H9 (cell line): ENCODE measurements at regions not wholly inside any gene's neighbourhood (a gene's known extent, or its start where the extent isn't known, plus 50 kb on each side); places are given as distances from the start of the nearest gene placed in this dataset.

Experiments used
- DNase-seq: peaks from one replicate; pipeline ENCODE4 v3.0.0-alpha.2; 2017
- H2AFZ ChIP-seq: one replicate; pipeline ENCODE4 v1.6.1; 2013; ENCODE audit warnings: mild to moderate bottlenecking, low read length, control low read depth, moderate library complexity
- H2AK5ac ChIP-seq: 2 replicates; pipeline ENCODE4 v1.6.1; 2013; ENCODE audit warnings: low read length, control low read depth, mixed read lengths; ENCODE audit not compliant: insufficient read length
- H2BK120ac ChIP-seq: one replicate; pipeline ENCODE4 v1.6.1; 2013; ENCODE audit warnings: low read depth, mild to moderate bottlenecking, low read length, control low read depth, inconsistent platforms; ENCODE audit not compliant: poor library complexity, severe bottlenecking
- H2BK12ac ChIP-seq: 2 replicates; pipeline ENCODE4 v1.6.1; 2013; ENCODE audit warnings: low read length, control low read depth, mixed read lengths, low read depth; ENCODE audit not compliant: insufficient read length
- H2BK15ac ChIP-seq: 2 replicates; pipeline ENCODE4 v1.6.1; 2013; ENCODE audit warnings: low read depth, low read length, control low read depth
- H2BK20ac ChIP-seq: one replicate; pipeline ENCODE4 v1.6.1; 2013; ENCODE audit warnings: low read depth, mild to moderate bottlenecking, low read length, control low read depth, inconsistent platforms; ENCODE audit not compliant: poor library complexity, severe bottlenecking
- H2BK5ac ChIP-seq: 2 replicates; pipeline ENCODE4 v1.6.1; 2013; ENCODE audit warnings: low read length, control low read depth, mixed read lengths; ENCODE audit not compliant: insufficient read length
- H3K14ac ChIP-seq: 2 replicates; pipeline ENCODE4 v1.6.1; 2013; ENCODE audit warnings: low read length, control low read depth; ENCODE audit not compliant: insufficient read depth
- H3K18ac ChIP-seq: 2 replicates; pipeline ENCODE4 v1.6.1; 2013; ENCODE audit warnings: low read depth, mild to moderate bottlenecking, mixed read lengths, low read length, control low read depth; ENCODE audit not compliant: insufficient read length
- H3K23ac ChIP-seq: 2 replicates; pipeline ENCODE4 v1.6.1; 2013; ENCODE audit warnings: low read length, control low read depth, mixed read lengths, low read depth; ENCODE audit not compliant: insufficient read length
- H3K23me2 ChIP-seq: 2 replicates; pipeline ENCODE4 v1.6.1; 2013; ENCODE audit warnings: low read depth, mild to moderate bottlenecking, mixed read lengths, low read length, control low read depth; ENCODE audit not compliant: insufficient read length, poor library complexity, severe bottlenecking
- H3K27ac ChIP-seq: 2 replicates; pipeline ENCODE4 v1.5.1; 2013; ENCODE audit warnings: low read length, control low read depth, mixed read lengths, low read depth; ENCODE audit not compliant: insufficient read length
- H3K27me3 ChIP-seq: 2 replicates; pipeline ENCODE4 v1.6.1; 2013; ENCODE audit warnings: low read length, control low read depth, inconsistent platforms; ENCODE audit not compliant: insufficient read depth
- H3K4ac ChIP-seq: 2 replicates; pipeline ENCODE4 v1.6.1; 2013; ENCODE audit warnings: low read depth, mild to moderate bottlenecking, control low read depth, inconsistent platforms, low read length, moderate library complexity
- H3K4me1 ChIP-seq: 2 replicates; pipeline ENCODE4 v1.6.1; 2013; ENCODE audit warnings: low read length, control low read depth, inconsistent platforms; ENCODE audit not compliant: insufficient read depth
- H3K4me2 ChIP-seq: 2 replicates; pipeline ENCODE4 v1.6.1; 2013; ENCODE audit warnings: low read length, control low read depth, mixed read lengths; ENCODE audit not compliant: insufficient read length, insufficient read depth
- H3K56ac ChIP-seq: 2 replicates; pipeline ENCODE4 v1.6.1; 2013; ENCODE audit warnings: low read depth, mild to moderate bottlenecking, mixed read lengths, low read length, control low read depth; ENCODE audit not compliant: insufficient read length
- H3K79me1 ChIP-seq: 2 replicates; pipeline ENCODE4 v1.6.1; 2013; ENCODE audit warnings: low read depth, mild to moderate bottlenecking, moderate library complexity, low read length, control low read depth, inconsistent platforms; ENCODE audit not compliant: insufficient read depth, poor library complexity, severe bottlenecking
- H3K79me2 ChIP-seq: 2 replicates; pipeline ENCODE4 v1.6.1; 2013; ENCODE audit warnings: low read length, control low read depth, inconsistent platforms; ENCODE audit not compliant: insufficient read depth
- H3K9ac ChIP-seq: 2 replicates; pipeline ENCODE4 v1.6.1; 2013; ENCODE audit warnings: low read length, control low read depth, mixed read lengths; ENCODE audit not compliant: insufficient read length; ENCODE audit errors: extremely low read depth
- H3K9me3 ChIP-seq: one replicate; pipeline ENCODE4 v1.6.1; 2013; ENCODE audit warnings: low read depth, low read length, inconsistent platforms; ENCODE audit not compliant: control insufficient read depth
- H3T11ph ChIP-seq: one replicate; pipeline ENCODE4 v1.6.1; 2013; ENCODE audit warnings: mild to moderate bottlenecking, low read length, control low read depth, inconsistent platforms
- H4K20me1 ChIP-seq: one replicate; pipeline ENCODE4 v1.6.1; 2013; ENCODE audit not compliant: control insufficient read depth, insufficient read length, insufficient read depth
- H4K5ac ChIP-seq: 2 replicates; pipeline ENCODE4 v1.6.1; 2013; ENCODE audit warnings: low read depth, mild to moderate bottlenecking, mixed read lengths, low read length, control low read depth; ENCODE audit not compliant: insufficient read length
- H4K8ac ChIP-seq: replicated peaks from 2 replicates; pipeline ENCODE4 v1.6.1; 2013; ENCODE audit warnings: low read length, control low read depth, mixed read lengths, low read depth; ENCODE audit not compliant: insufficient read length
- H4K91ac ChIP-seq: 2 replicates; pipeline ENCODE4 v1.6.1; 2013; ENCODE audit warnings: low read depth, mild to moderate bottlenecking, moderate library complexity, mixed read lengths, low read length, control low read depth; ENCODE audit not compliant: insufficient read length
- H3K27ac Mint-ChIP-seq, 3 experiments: 2 replicates in 2 of 3; 3 replicates in 1 of 3; pipeline ENCODE4 v1.8.0; 2020 to 2021; ENCODE audit warnings: mixed read lengths in 3 of 3, mild to moderate bottlenecking in 1 of 3, moderate library complexity in 1 of 3
- H3K27me3 Mint-ChIP-seq: 2 replicates; pipeline ENCODE4 v1.8.0; 2021; ENCODE audit warnings: low read depth, mild to moderate bottlenecking, moderate library complexity, mixed read lengths
- H3K36me3 Mint-ChIP-seq, 3 experiments: 2 replicates in 2 of 3; 3 replicates in 1 of 3; pipeline ENCODE4 v1.8.0; 2020 to 2021; ENCODE audit warnings: low read depth in 3 of 3, mixed read lengths in 3 of 3; ENCODE audit not compliant: insufficient read depth in 1 of 3
- H3K4me1 Mint-ChIP-seq, 2 experiments: 2 replicates each; pipeline ENCODE4 v1.8.0; 2020; ENCODE audit warnings: mixed read lengths in 2 of 2
- H3K4me3 Mint-ChIP-seq, 2 experiments: 2 replicates in 1 of 2; 3 replicates in 1 of 2; pipeline ENCODE4 v1.8.0; 2020 to 2021; ENCODE audit warnings: mild to moderate bottlenecking in 2 of 2, mixed read lengths in 2 of 2, moderate library complexity in 1 of 2
- H3K9me3 Mint-ChIP-seq, 2 experiments: 2 replicates in 1 of 2; 3 replicates in 1 of 2; pipeline ENCODE4 v1.8.0; 2020; ENCODE audit warnings: mild to moderate bottlenecking in 2 of 2, mixed read lengths in 2 of 2, moderate library complexity in 1 of 2
- WGBS: extraction: QIAGEN DNeasy Blood & Tissue Kit; methylation state at CpG from one replicate; pipeline ENCODE4 v1.1.7; 2013; ENCODE audit warnings: missing lambda C conversion rate, low lambda C conversion rate, mixed read lengths; ENCODE audit not compliant: insufficient read length; ENCODE audit errors: extremely low coverage; 5-methylcytosine and 5-hydroxymethylcytosine counted together
- TF ChIP-seq, protein P1 (sequence below): fragments of 200-600 bp; sonication (generic); conservative IDR thresholded peaks from 3 replicates; pipeline ENCODE4 v1.8.0; 2021; ENCODE audit warnings: antibody characterized with exemption, mild to moderate bottlenecking

DNA sequence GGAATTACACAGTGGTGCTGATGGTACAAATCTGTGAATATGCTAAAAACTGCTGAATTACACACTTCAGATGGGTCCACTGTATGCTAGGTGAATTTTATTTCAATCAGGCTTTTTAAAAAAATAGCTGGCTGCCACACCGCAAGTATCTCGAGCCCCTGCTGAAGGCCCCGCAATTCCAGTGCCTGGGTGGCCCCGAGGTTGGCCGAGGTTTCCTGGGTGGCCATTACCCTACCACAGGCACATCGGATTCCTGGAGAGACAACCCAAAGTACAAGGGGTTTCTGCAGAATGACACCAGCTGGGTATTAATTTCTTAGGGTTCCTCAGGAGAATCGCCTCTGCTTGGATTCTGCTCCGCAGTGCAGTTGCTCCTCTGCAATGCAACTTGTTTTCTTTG is 127.8 kb downstream of the C16orf95 start:
- no peaks in the 10 kb centered on the region for H3K9me3 ChIP-seq
- no peaks in the 10 kb centered on the region for H3K23me2 ChIP-seq
- H3K4me1 ChIP-seq = no peaks in the 10 kb centered on the region
- H3K79me2 ChIP-seq = no peaks in the 10 kb centered on the region
- no peak overlapping the region for H2AK5ac ChIP-seq
- no peak overlapping the region for H2BK12ac ChIP-seq
- no peak overlapping the region for H3K18ac ChIP-seq
- no peak overlapping the region for H3T11ph ChIP-seq
- no peak overlapping the region for H4K5ac ChIP-seq
- no peaks in the 10 kb centered on the region for H3K79me1 ChIP-seq
- TF ChIP-seq, protein P1, sequence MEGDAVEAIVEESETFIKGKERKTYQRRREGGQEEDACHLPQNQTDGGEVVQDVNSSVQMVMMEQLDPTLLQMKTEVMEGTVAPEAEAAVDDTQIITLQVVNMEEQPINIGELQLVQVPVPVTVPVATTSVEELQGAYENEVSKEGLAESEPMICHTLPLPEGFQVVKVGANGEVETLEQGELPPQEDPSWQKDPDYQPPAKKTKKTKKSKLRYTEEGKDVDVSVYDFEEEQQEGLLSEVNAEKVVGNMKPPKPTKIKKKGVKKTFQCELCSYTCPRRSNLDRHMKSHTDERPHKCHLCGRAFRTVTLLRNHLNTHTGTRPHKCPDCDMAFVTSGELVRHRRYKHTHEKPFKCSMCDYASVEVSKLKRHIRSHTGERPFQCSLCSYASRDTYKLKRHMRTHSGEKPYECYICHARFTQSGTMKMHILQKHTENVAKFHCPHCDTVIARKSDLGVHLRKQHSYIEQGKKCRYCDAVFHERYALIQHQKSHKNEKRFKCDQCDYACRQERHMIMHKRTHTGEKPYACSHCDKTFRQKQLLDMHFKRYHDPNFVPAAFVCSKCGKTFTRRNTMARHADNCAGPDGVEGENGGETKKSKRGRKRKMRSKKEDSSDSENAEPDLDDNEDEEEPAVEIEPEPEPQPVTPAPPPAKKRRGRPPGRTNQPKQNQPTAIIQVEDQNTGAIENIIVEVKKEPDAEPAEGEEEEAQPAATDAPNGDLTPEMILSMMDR = no peak
- no peak overlapping the region for H2BK120ac ChIP-seq
- H3K36me3 Mint-ChIP-seq = peaks cover 6 to 10% (median 7%) of the 10 kb centered on the region in 3 experiments
- no peak overlapping the region for H3K23ac ChIP-seq
- no peak overlapping the region for H3K4ac ChIP-seq
- no peak overlapping the region for H2BK15ac ChIP-seq
- no peak overlapping the region for H3K27ac ChIP-seq
- no peak overlapping the region for H3K14ac ChIP-seq
- no peak overlapping the region for H4K8ac ChIP-seq
- H4K91ac ChIP-seq = no peak overlapping the region
- H3K27me3 Mint-ChIP-seq = peaks cover 2% of the 10 kb centered on the region
- WGBS = no CpG with 5 or more reads among the region's 8 CpGs
- H3K4me3 Mint-ChIP-seq = no peak overlapping the region
- peaks cover 15 to 18% of the 10 kb centered on the region in 2 experiments for H3K9me3 Mint-ChIP-seq
- H2BK20ac ChIP-seq = no peak overlapping the region
- H2AFZ ChIP-seq = no peak overlapping the region
- H3K4me1 Mint-ChIP-seq = peaks cover 14 to 17% of the 10 kb centered on the region in 2 experiments
- H3K4me2 ChIP-seq = no peak overlapping the region
- H4K20me1 ChIP-seq = no peaks in the 10 kb centered on the region
- H3K56ac ChIP-seq = no peak overlapping the region
- H3K27me3 ChIP-seq = no peaks in the 10 kb centered on the region
- H2BK5ac ChIP-seq = no peak overlapping the region
- DNase-seq = no peak
- no peak overlapping the region for H3K9ac ChIP-seq
- no peak overlapping the region for H3K27ac Mint-ChIP-seq
